A673 (cell line): ENCODE measurements at regions not wholly inside any gene's neighbourhood (a gene's known extent, or its start where the extent isn't known, plus 50 kb on each side); places are given as distances from the start of the nearest gene placed in this dataset.

Experiments used
- BruUV-seq: library from RNA; stranded (reverse); fragments of 400-500 nt; replicated peaks from 2 replicates; lab custom pipeline; 2021; lab: Mats Ljungman, UMichigan
- CTCF ChIA-PET: fragments of 300-600 bp; sonication (Branson Sonifier 250); formaldehyde crosslinking; loops from one replicate; lab custom pipeline; 2022; ENCODE audit warnings: antibody characterized with exemption; lab: Charles Lee
- POLR2A ChIA-PET: fragments of 300-600 bp; sonication (Branson Sonifier 250); formaldehyde crosslinking; loops from one replicate; lab custom pipeline; 2022; ENCODE audit warnings: antibody characterized with exemption; ENCODE audit not compliant: low non-redundant PET; lab: Charles Lee
- DNase-seq: peaks from one replicate; pipeline ENCODE4 v3.0.0-alpha.2; 2015; ENCODE audit warnings: low spot score
- H3K27ac ChIP-seq: fragments of 200-600 bp; sonication (generic); 2 replicates; pipeline ENCODE4 v1.5.1; 2016; ENCODE audit warnings: mixed run types, low read depth, mild to moderate bottlenecking, mixed read lengths, antibody characterized with exemption, low read length; ENCODE audit not compliant: poor library complexity, severe bottlenecking
- H3K27me3 ChIP-seq: fragments of 200-600 bp; sonication (generic); replicated peaks from 2 replicates; pipeline ENCODE4 v1.6.1; 2017; ENCODE audit warnings: mixed run types, low read depth, mild to moderate bottlenecking, mixed read lengths, antibody characterized with exemption, low read length; ENCODE audit not compliant: insufficient read depth, poor library complexity
- H3K36me3 ChIP-seq: fragments of 200-600 bp; sonication (generic); 2 replicates; pipeline ENCODE4 v1.6.1; 2016; ENCODE audit warnings: mixed run types, mild to moderate bottlenecking, mixed read lengths, antibody characterized with exemption, low read length; ENCODE audit not compliant: insufficient read depth, poor library complexity, severe bottlenecking
- H3K4me1 ChIP-seq: fragments of 200-600 bp; sonication (generic); 2 replicates; pipeline ENCODE4 v1.6.1; 2017; ENCODE audit warnings: mixed run types, mild to moderate bottlenecking, mixed read lengths, antibody characterized with exemption, low read length; ENCODE audit not compliant: insufficient read depth, poor library complexity, severe bottlenecking
- H3K4me3 ChIP-seq: fragments of 200-600 bp; sonication (generic); 2 replicates; pipeline ENCODE4 v1.5.1; 2016; ENCODE audit warnings: low read depth, mixed run types, mild to moderate bottlenecking, mixed read lengths, low read length; ENCODE audit not compliant: poor library complexity, severe bottlenecking
- H3K9me3 ChIP-seq: fragments of 200-600 bp; sonication (generic); 2 replicates; pipeline ENCODE4 v1.6.1; 2016; ENCODE audit warnings: mixed run types, low read depth, mild to moderate bottlenecking, mixed read lengths, antibody characterized with exemption, low read length; ENCODE audit not compliant: poor library complexity, severe bottlenecking
- CTCF ChIP-seq: fragments of 300-800, 200-600 bp; sonication (generic); conservative IDR thresholded peaks from 2 replicates; pipeline ENCODE4 v1.5.1; 2017; ENCODE audit warnings: low read depth, mild to moderate bottlenecking, antibody characterized with exemption, low read length, moderate library complexity, mixed read lengths
- EZH2 ChIP-seq: fragments of 200-600 bp; sonication (generic); IDR thresholded peaks from 2 replicates; pipeline ENCODE4 v1.6.1; 2017; ENCODE audit warnings: borderline replicate concordance, low read depth, mild to moderate bottlenecking, mixed read lengths, antibody characterized with exemption, low read length; ENCODE audit not compliant: poor library complexity, severe bottlenecking
- intact Hi-C: fragments of 100-400 bp; cut with micrococcal nuclease; formaldehyde crosslinking; loops from one replicate; pipeline ENCODE4 v1.10.0; 2022; ENCODE audit not compliant: unreplicated experiment

- no peaks in the 10 kb centered on the region for H3K36me3 ChIP-seq
- CTCF ChIA-PET = no interaction called here
- no peak overlapping the region for H3K27ac ChIP-seq
- no peak overlapping the region for H3K4me3 ChIP-seq
- no peak for DNase-seq
- POLR2A ChIA-PET = no interaction called here
- H3K4me1 ChIP-seq = no peaks in the 10 kb centered on the region
- no TSS peak for BruUV-seq
- no peak for TF ChIP-seq CTCF
- TF ChIP-seq EZH2 = no peak
- intact Hi-C loops = no loop called here
- no peaks in the 10 kb centered on the region for H3K9me3 ChIP-seq
- H3K27me3 ChIP-seq = peaks cover 34% of the 10 kb centered on the region
Measured at GRCh38 chr1:37288900-37289299, 185.5 kb upstream of the ZC3H12A start.

- POLR2A ChIA-PET = interaction anchor here (0.5 kb wide), 1 partner anchor 401 kb away, joined by 15 read pairs; no protein-coding TSS in a partner anchor
- CTCF ChIA-PET = no interaction called here
- intact Hi-C loops = no loop called here
- DNase-seq = no peak
- no peak overlapping the region for H3K4me3 ChIP-seq
- H3K9me3 ChIP-seq = no peaks in the 10 kb centered on the region
- no peak overlapping the region for H3K27ac ChIP-seq
- no peak for TF ChIP-seq EZH2
- no peak for TF ChIP-seq CTCF
- H3K4me1 ChIP-seq = no peaks in the 10 kb centered on the region
- BruUV-seq = no TSS peak
- H3K27me3 ChIP-seq = peaks cover 34% of the 10 kb centered on the region
- no peaks in the 10 kb centered on the region for H3K36me3 ChIP-seq
Measured at GRCh38 chr1:37290718-37291117, 183.7 kb upstream of the ZC3H12A start.

GRCh38 chr1:37292789-37293188 is 181.6 kb upstream of the ZC3H12A start:
- Histone ChIP-seq H3K4me3 (no peak overlapping the region), H3K36me3 (no peaks in the 10 kb centered on the region), H3K27me3 (peaks cover 52% of the 10 kb centered on the region), H3K4me1 (no peaks in the 10 kb centered on the region), H3K27ac (no peak overlapping the region), H3K9me3 (no peaks in the 10 kb centered on the region)
- intact Hi-C loops = no loop called here
- DNase-seq = no peak
- no peak for TF ChIP-seq EZH2
- no peak for TF ChIP-seq CTCF
- POLR2A ChIA-PET = no interaction called here
- CTCF ChIA-PET = no interaction called here
- BruUV-seq = no TSS peak
